GM21619 (cell line): ENCODE measurements at regions not wholly inside any gene's neighbourhood (a gene's known extent, or its start where the extent isn't known, plus 50 kb on each side); places are given as distances from the start of the nearest gene placed in this dataset.
A peak's percentile ranks its signal among the peaks of the same experiment; 100 is the strongest.

Experiments used
- ATAC-seq: cut with Tn5 transposase; IDR thresholded peaks from one replicate; pipeline ENCODE4 v1.9.1; 2021; ENCODE audit not compliant: unreplicated experiment

GRCh38 chrX:110430293-110431076 lies 71.8 kb downstream of the RTL9 start:
- ATAC-seq: peak; percentile 55

GRCh38 chrX:110432091-110432905 lies 73.7 kb downstream of the RTL9 start:
- ATAC-seq: no peak

- no peak for ATAC-seq
Measured at GRCh38 chrX:110432906-110433215, 74.2 kb downstream of the RTL9 start.

GRCh38 chrX:110435196-110435595 lies 76.5 kb downstream of the RTL9 start:
- no peak for ATAC-seq

GRCh38 chrX:110436523-110436922 lies 77.9 kb downstream of the RTL9 start:
- ATAC-seq: no peak

GRCh38 chrX:110437686-110438085 lies 79.0 kb downstream of the RTL9 start:
- ATAC-seq: no peak

- ATAC-seq: no peak
Measured at GRCh38 chrX:110440016-110440805, 81.6 kb downstream of the RTL9 start.

GRCh38 chrX:110442635-110443034 lies 84.0 kb downstream of the RTL9 start:
- ATAC-seq: peak; percentile 88

- no peak for ATAC-seq
Measured at GRCh38 chrX:110444996-110445395, 86.3 kb downstream of the RTL9 start.

- no peak for ATAC-seq
Measured at GRCh38 chrX:110448459-110448858, 89.8 kb downstream of the RTL9 start.

- ATAC-seq: no peak
Measured at GRCh38 chrX:110449312-110449711, 90.7 kb downstream of the RTL9 start.

- ATAC-seq: peak; percentile 84
Measured at GRCh38 chrX:110450050-110450449, 91.4 kb downstream of the RTL9 start.

- no peak for ATAC-seq
Measured at GRCh38 chrX:110454336-110454735, 95.7 kb downstream of the RTL9 start.

- ATAC-seq: no peak
Measured at GRCh38 chrX:110462957-110463356, 104.3 kb downstream of the RTL9 start.

- no peak for ATAC-seq
Measured at GRCh38 chrX:110466790-110467189, 108.1 kb downstream of the RTL9 start.

GRCh38 chrX:110472265-110472664 lies 113.6 kb downstream of the RTL9 start:
- ATAC-seq: no peak

- ATAC-seq: no peak
Measured at GRCh38 chrX:110477593-110478228, 119.1 kb downstream of the RTL9 start.

GRCh38 chrX:110491846-110492620 lies 133.4 kb downstream of the RTL9 start:
- no peak for ATAC-seq

- ATAC-seq: no peak
Measured at GRCh38 chrX:110504947-110505346, 146.3 kb downstream of the RTL9 start.

- ATAC-seq: no peak
Measured at GRCh38 chrX:110509755-110510532, 151.3 kb downstream of the RTL9 start.
